NCI-H1105 (cell line): ENCODE measurements at regions not wholly inside any gene's neighbourhood (a gene's known extent, or its start where the extent isn't known, plus 50 kb on each side); places are given as distances from the start of the nearest gene placed in this dataset.
"Not testable (repeated sequence)": the region's sequence is repeated elsewhere in the genome, so short reads cannot be mapped to it uniquely, and the experiment has no call there.

Experiments
- DNase-seq: peaks from one replicate; lab custom pipeline; 2025; lab: John Stamatoyannopoulos, UW

GRCh38 chrX:5702890-5703289 lies 525.8 kb downstream of the NLGN4X start:
- no peak for DNase-seq

- no peak for DNase-seq
These were observed 532.7 kb downstream of the NLGN4X start for GRCh38 chrX:5695971-5696370.

GRCh38 chrX:5683996-5684395 lies 544.7 kb downstream of the NLGN4X start:
- no peak for DNase-seq

- peak; percentile 0 for DNase-seq
These were observed 547.5 kb downstream of the NLGN4X start for GRCh38 chrX:5681159-5681558.

GRCh38 chrX:5674036-5674435 lies 554.6 kb downstream of the NLGN4X start:
- no peak for DNase-seq

- DNase-seq = no peak
These were observed 556.6 kb downstream of the NLGN4X start for GRCh38 chrX:5672099-5672498.

GRCh38 chrX:5666689-5667088 lies 562.0 kb downstream of the NLGN4X start:
- DNase-seq = not testable (repeated sequence)

- DNase-seq = no peak
These were observed 572.1 kb downstream of the NLGN4X start for GRCh38 chrX:5656544-5656943.

- no peak for DNase-seq
These were observed 577.8 kb downstream of the NLGN4X start for GRCh38 chrX:5650904-5651303.

GRCh38 chrX:5648941-5649568 lies 579.6 kb downstream of the NLGN4X start:
- no peak for DNase-seq

- no peak for DNase-seq
These were observed 581.8 kb downstream of the NLGN4X start for GRCh38 chrX:5646818-5647217.

GRCh38 chrX:5644776-5645175 lies 583.9 kb downstream of the NLGN4X start:
- peak; percentile 1 for DNase-seq

GRCh38 chrX:5640071-5640470 lies 588.6 kb downstream of the NLGN4X start:
- no peak for DNase-seq

- DNase-seq = no peak
These were observed 590.1 kb downstream of the NLGN4X start for GRCh38 chrX:5638572-5638971.

- no peak for DNase-seq
These were observed 595.8 kb downstream of the NLGN4X start for GRCh38 chrX:5632887-5633286.

GRCh38 chrX:5632061-5632614 lies 596.5 kb downstream of the NLGN4X start:
- DNase-seq = no peak

GRCh38 chrX:5617666-5618065 lies 611.0 kb downstream of the NLGN4X start:
- no peak for DNase-seq

- DNase-seq = no peak
These were observed 633.1 kb downstream of the NLGN4X start for GRCh38 chrX:5595570-5595969.

- DNase-seq = no peak
These were observed 641.9 kb downstream of the NLGN4X start for GRCh38 chrX:5586726-5587125.

GRCh38 chrX:5575407-5575806 lies 653.3 kb downstream of the NLGN4X start:
- DNase-seq = no peak

GRCh38 chrX:5568934-5569333 lies 659.7 kb downstream of the NLGN4X start:
- DNase-seq = no peak

GRCh38 chrX:5559386-5559785 lies 669.3 kb downstream of the NLGN4X start:
- DNase-seq = no peak

- no peak for DNase-seq
These were observed 679.2 kb downstream of the NLGN4X start for GRCh38 chrX:5549512-5549911.

GRCh38 chrX:5537098-5537497 lies 691.6 kb downstream of the NLGN4X start:
- DNase-seq = no peak
